GM21423 (cell line): ENCODE measurements at regions not wholly inside any gene's neighbourhood (a gene's known extent, or its start where the extent isn't known, plus 50 kb on each side); places are given as distances from the start of the nearest gene placed in this dataset.

Experiments used
- ATAC-seq: cut with Tn5 transposase; IDR thresholded peaks from one replicate; pipeline ENCODE4 v1.9.1; 2021; ENCODE audit warnings: mild to moderate bottlenecking, moderate library complexity; ENCODE audit not compliant: unreplicated experiment

DNA sequence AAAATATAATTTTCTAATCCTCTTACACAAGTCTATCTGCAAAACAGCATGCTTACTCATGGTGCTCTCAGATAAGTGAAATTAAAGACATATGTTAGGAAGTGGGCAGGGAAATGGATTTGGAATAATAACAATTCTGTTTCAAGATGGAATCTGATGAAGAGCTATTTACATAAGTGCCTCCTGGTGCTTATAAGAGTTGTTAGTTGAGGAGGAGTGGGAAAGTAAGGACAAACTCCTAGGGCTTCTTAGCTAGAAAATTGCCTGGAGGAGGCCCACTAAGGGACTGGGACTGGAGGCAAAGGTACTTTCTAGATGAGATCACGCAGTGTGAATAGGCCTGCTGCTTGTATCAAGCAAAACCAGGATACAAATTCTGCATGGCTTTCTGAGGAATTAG, 939.8 kb downstream of the GLUD2 start:
- no peak for ATAC-seq

DNA sequence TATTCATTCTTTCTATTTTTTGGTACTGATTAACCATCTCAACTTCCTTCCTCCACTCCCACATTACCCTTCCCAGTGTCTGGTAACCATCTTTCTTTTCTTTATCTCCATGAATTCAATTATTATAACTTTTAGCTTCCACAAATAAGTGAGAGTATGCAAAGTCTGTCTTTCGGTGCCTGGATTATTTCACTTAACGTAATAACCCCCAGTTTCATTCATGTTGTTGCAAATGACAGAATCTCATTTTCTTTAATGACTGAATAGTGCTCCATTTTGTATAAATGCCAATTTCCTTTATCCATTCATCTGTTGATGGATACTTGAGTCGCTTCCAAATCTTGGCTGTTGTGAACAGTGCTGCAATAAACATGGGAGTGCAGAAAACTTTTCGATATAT, 940.4 kb downstream of the GLUD2 start:
- ATAC-seq: no peak

GRCh38 chrX:122004127-122004526, 956.7 kb downstream of the GLUD2 start:
- no peak for ATAC-seq

- no peak for ATAC-seq
These were observed 979.3 kb downstream of the GLUD2 start for GRCh38 chrX:122026665-122027064.

- ATAC-seq: no peak
These were observed 998.8 kb downstream of the GLUD2 start for GRCh38 chrX:122046226-122046625.

GRCh38 chrX:122046815-122047214, 999.4 kb downstream of the GLUD2 start:
- ATAC-seq: no peak

DNA sequence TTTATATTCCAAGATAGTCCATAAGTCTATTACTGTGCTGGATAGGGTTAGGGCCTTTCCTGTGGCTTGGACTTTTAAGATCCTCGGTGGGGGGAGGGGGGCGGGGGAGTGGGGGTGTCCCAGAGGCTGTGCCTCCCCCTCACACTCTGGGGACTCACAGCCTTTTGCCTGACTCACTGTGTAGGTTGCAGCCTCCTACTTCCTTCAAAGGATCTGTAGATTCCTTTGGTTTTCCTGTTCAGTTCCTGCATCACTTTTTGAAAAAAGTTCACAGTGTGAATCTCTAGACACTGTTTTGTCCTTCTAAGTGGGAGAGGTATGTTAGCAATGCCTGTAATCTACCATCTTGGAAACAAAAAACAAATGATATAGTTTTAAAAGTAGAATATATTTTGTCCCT, 999.9 kb downstream of the GLUD2 start:
- ATAC-seq: no peak

GRCh38 chrX:122055460-122055859, 1008.0 kb downstream of the GLUD2 start:
- ATAC-seq: no peak

GRCh38 chrX:122055979-122056715, 1008.7 kb downstream of the GLUD2 start:
- no peak for ATAC-seq

GRCh38 chrX:122076241-122076640, 1028.8 kb downstream of the GLUD2 start:
- ATAC-seq: no peak

DNA sequence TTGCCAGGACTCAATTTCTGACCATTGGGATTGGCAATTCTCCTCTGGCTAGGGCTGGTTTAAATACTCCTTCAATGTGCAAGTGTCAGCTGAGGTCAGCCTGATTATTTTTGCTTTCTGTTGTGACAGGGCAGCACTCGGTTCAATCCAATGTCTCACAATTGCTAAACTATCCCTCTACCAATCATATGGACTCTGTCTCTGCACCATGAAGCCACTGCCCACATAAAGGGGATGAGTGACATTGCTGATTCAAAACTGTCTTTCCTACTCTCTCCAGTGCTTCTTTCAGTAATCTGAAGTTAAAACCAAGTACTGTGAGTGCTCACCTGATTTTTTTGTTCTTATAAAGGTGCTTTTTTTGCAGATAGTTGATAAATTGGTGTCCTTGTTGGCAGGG, 1030.7 kb downstream of the GLUD2 start:
- no peak for ATAC-seq

- ATAC-seq: no peak
These were observed 1039.9 kb downstream of the GLUD2 start for GRCh38 chrX:122087341-122087740.

GRCh38 chrX:122091571-122091970, 1044.2 kb downstream of the GLUD2 start:
- ATAC-seq: no peak

DNA sequence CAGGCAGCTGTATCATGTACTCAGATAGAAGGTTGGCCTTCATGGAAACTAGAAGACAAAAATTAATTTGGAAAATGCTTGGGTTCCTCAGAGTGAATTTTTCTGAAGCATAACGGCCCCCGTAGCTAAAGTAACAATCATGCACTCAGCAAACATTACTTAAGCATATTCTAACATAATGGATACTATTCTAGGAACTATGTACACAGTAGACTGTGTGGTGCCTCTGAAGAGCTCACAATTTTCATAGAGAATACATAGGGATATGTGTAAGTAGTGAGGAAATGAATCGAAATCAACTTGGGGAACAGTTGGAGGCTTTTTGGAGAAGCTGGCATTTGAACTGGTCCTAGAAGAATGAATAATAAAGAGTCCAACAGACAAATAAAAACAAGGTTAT, 1045.0 kb downstream of the GLUD2 start:
- ATAC-seq: no peak

DNA sequence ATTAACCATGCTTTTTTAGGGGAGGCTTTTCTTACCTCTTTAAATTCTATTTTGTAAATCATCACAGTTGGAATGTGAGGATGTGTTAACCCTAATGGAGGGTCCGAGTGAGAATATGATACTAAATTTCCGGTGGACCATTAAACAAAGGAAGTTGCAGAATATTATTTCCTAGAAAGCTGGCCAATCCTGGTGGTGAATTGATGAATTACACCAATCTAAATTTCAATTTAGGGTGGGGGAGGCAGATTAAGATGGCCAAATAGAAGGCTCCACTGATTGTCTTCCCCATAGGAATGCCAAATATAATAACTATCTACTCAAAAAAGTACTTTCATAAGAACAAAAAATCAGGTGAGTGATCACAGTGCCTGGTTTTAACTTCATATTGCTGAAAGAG, 1045.6 kb downstream of the GLUD2 start:
- ATAC-seq: no peak

GRCh38 chrX:122094611-122095010, 1047.2 kb downstream of the GLUD2 start:
- ATAC-seq: no peak

DNA sequence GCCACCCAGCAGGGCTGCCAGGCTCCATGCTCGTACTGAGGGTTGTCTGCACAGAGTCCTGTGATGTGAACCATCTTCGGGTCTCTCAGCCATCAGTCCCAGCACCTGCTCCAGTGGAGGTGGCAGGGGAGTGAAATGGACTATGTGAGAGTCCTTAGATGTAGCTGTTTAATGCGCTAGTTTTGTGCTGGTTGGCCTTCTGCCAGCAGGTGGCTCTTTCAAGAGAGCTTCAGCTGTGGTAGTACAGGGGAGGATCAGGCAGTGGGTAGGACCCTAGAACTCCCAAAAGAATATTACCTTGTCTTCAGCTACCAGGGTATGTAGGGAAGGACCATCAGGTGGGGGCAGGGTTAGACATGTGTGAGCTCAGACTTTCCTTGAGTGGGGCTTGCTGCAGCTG, 1066.0 kb downstream of the GLUD2 start:
- ATAC-seq: no peak

DNA sequence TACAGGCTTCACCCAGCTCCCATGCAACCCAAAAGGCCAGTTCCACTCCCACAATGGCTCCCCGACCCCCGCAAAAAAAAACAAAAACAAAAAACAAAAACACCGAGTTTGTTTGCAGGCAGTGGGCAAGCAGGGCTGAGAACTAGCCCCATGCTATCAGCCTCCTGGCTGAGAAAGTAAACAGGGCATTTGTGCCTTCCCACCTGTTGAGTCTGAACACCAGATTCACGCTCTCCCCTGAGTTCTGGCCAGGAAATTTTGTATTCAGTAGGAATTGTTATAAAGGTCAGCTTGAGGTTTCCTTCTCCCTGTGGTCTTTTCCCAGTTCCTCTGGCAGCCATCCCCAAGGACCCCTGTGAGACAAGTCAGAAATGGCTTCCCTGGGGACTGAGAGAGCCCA, 1066.5 kb downstream of the GLUD2 start:
- ATAC-seq: no peak

DNA sequence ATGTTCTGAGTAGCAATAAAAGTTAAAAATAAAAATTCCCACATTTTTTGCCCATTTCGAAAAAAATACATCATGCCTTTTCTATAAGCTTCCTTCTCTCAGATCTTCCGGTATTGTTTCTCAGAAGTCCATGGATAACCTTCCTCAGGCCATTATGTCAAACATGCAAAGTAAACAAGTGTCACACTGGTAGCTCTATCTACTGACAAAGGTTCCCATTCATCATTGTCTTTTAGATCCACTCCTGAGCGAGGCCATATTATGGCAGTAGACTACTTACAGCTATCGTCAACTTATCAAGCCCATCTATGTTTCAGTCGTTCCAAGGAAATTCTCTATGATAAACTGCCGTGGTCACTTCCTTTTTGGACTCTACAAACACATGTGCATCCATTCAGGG, 1068.2 kb downstream of the GLUD2 start:
- ATAC-seq: no peak

GRCh38 chrX:122119361-122119760, 1064.7 kb upstream of the GRIA3 start:
- ATAC-seq: no peak

DNA sequence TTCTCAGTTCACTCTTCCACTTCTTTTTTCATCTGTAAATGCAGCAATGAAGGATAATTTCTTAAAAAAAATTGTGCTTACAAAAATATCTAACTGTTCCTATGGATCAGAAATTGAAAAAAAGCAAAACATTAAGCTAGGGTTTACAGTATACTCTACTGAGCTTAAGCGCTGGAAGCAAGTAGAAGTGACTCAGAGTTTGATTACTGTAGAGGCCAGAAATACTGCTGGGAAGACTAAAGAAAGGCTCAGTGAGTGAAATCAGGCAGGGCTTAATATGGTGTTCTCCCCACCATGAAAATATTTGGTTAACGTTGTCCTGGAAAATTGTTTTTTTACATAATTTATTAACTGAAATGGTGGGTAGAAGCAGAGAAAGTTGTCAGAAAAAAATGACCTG, 1061.8 kb upstream of the GRIA3 start:
- no peak for ATAC-seq

DNA sequence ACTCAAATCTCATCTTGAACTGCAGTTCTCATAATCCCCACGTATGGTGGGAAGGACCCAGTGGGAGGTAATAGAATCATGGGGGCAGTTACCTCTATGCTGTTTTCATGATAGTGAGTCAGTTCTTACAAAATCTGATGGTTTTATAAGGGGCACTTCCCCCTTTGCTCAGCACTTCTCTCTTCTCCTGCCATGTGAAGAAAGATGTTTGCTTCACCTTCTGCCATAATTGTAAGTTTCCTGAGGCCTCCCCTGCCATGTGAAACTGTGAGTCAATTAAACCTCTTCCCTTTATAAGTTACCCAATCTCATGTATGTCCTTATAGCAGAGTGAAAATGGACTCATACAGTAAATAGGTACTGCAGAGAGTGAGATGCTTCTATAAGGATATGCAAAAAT, 1050.6 kb upstream of the GRIA3 start:
- no peak for ATAC-seq

DNA sequence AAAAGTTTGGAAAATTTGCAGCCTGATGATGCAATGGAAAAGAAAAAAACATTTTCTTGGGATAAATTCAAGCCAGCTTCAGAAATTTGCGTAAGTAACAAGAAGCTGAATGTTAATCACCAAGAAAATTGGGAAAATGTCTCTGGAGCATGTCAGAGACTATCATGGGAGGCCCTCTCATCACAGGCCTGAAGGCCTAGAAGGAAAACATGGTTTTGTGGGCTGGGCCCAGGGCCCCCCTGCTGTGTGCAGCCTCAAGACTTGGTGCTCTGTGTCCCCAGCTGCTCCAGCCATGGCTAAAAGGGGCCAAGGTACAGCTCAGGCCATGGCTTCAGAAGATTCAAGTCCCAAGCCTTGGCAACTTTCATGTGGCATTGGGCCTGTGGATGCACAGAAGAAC, 1049.8 kb upstream of the GRIA3 start:
- ATAC-seq: no peak
